CD4-positive, alpha-beta T cell (primary cell): ENCODE measurements at regions not wholly inside any gene's neighbourhood (a gene's known extent, or its start where the extent isn't known, plus 50 kb on each side); places are given as distances from the start of the nearest gene placed in this dataset.
"Not testable (repeated sequence)": the region's sequence is repeated elsewhere in the genome, so short reads cannot be mapped to it uniquely, and the experiment has no call there.

ENCODE experiments used
- ATAC-seq: fragments of 200-7000 bp; cut with Tn5 transposase; one replicate; pipeline ENCODE4 v1.10.0; 2022; ENCODE audit warnings: mild to moderate bottlenecking; ENCODE audit not compliant: poor library complexity
- CTCF ChIA-PET: fragments of 350-600 bp; sonication (Branson Sonifier 250); formaldehyde crosslinking; loops from one replicate; lab custom pipeline; 2021; ENCODE audit warnings: antibody characterized with exemption, inconsistent platforms; lab: Charles Lee
- POLR2A ChIA-PET: fragments of 350-600 bp; sonication (Branson Sonifier 250); formaldehyde crosslinking; loops from one replicate; lab custom pipeline; 2021; ENCODE audit warnings: antibody characterized with exemption, inconsistent platforms; lab: Charles Lee
- DNase-seq, 14 experiments: peaks; one replicate each; pipeline ENCODE4 v3.0.0-alpha.2; 2013 to 2020; ENCODE audit warnings: mixed read lengths in 2 of 14
- H3K27ac ChIP-seq, 2 donors: one replicate each; pipeline versions ENCODE4 v1.5.1 to v1.7.0; 2013; ENCODE audit warnings: low read length in 2 of 2, low read depth in 1 of 2, mild to moderate bottlenecking in 1 of 2
- H3K27me3 ChIP-seq, 2 experiments: 1 replicate in 1 of 2; 2 replicates in 1 of 2; pipeline versions ENCODE4 v1.6.1 to v1.7.0; 2013; ENCODE audit warnings: low read length in 2 of 2, control low read depth in 1 of 2, mild to moderate bottlenecking in 1 of 2, moderate library complexity in 1 of 2; ENCODE audit not compliant: insufficient read depth in 2 of 2, control insufficient read depth in 1 of 2
- H3K36me3 ChIP-seq: one replicate; pipeline ENCODE4 v1.6.1; 2013; ENCODE audit warnings: low read length, control low read depth; ENCODE audit not compliant: insufficient read depth
- H3K4me1 ChIP-seq: one replicate; pipeline ENCODE4 v1.6.1; 2013; ENCODE audit warnings: low read length, control low read depth; ENCODE audit not compliant: insufficient read depth
- H3K4me3 ChIP-seq: one replicate; pipeline ENCODE4 v1.5.1; 2013; ENCODE audit warnings: mild to moderate bottlenecking, low read length, moderate library complexity
- H3K9me3 ChIP-seq, 2 experiments: 1 replicate in 1 of 2; 2 replicates in 1 of 2; pipeline versions ENCODE4 v1.6.1 to v1.7.0; 2013; ENCODE audit warnings: low read length in 2 of 2, mild to moderate bottlenecking in 2 of 2, control low read depth in 1 of 2, moderate library complexity in 1 of 2; ENCODE audit not compliant: control insufficient read depth in 1 of 2, insufficient read depth in 1 of 2
- H3K27ac Mint-ChIP-seq: one replicate; pipeline ENCODE4 v1.8.0; 2020; ENCODE audit warnings: mixed read lengths
- H3K27me3 Mint-ChIP-seq: one replicate; pipeline ENCODE4 v1.8.0; 2021; ENCODE audit warnings: mixed read lengths
- H3K36me3 Mint-ChIP-seq: one replicate; pipeline ENCODE4 v1.8.0; 2021; ENCODE audit warnings: low read depth, mixed read lengths
- H3K4me1 Mint-ChIP-seq: one replicate; pipeline ENCODE4 v1.8.0; 2021; ENCODE audit warnings: low read depth, mixed read lengths
- H3K4me3 Mint-ChIP-seq: one replicate; pipeline ENCODE4 v1.8.0; 2020; ENCODE audit warnings: mild to moderate bottlenecking, mixed read lengths
- H3K9me3 Mint-ChIP-seq: one replicate; pipeline ENCODE4 v1.8.0; 2020; ENCODE audit warnings: mixed read lengths
- intact Hi-C, 2 experiments: fragments of 100-400 bp; cut with DNase I in 1 of 2; cut with micrococcal nuclease in 1 of 2; formaldehyde crosslinking; loops; one replicate each; pipeline versions ENCODE4 v1.15.1 to v1.9.0; 2023 to 2025; cut with DNase I, micrococcal nuclease
- TF ChIP-seq, protein P1 (sequence below): fragments of 200-600 bp; IDR thresholded peaks from one replicate; pipeline ENCODE4 v1.8.0; 2022; ENCODE audit warnings: antibody characterized with exemption, mild to moderate bottlenecking

DNA sequence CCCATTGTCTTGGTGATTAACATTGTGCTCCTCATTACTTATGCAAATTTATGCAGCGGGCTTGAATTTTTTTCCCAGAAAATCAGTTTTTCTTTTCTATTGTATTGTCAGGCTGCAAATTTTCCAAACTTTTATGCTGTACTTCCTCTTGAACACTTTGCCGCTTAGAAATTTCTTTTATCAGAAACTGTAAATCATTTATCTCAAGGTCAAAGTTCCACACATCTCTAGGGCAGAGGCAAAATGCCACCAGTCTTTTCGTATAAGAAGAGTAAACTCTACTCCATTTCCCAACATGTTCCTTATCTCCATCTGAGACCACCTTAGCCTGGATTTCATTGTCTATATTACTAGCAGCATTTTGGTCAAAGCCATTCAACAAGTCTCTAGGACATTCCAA, 113.9 kb upstream of the OLFM3 start:
- intact Hi-C loops = no loop called here
- no peaks in the 10 kb centered on the region for H3K36me3 Mint-ChIP-seq
- H3K9me3 Mint-ChIP-seq = peaks cover 3% of the 10 kb centered on the region
- no peak for DNase-seq
- TF ChIP-seq, protein P1, sequence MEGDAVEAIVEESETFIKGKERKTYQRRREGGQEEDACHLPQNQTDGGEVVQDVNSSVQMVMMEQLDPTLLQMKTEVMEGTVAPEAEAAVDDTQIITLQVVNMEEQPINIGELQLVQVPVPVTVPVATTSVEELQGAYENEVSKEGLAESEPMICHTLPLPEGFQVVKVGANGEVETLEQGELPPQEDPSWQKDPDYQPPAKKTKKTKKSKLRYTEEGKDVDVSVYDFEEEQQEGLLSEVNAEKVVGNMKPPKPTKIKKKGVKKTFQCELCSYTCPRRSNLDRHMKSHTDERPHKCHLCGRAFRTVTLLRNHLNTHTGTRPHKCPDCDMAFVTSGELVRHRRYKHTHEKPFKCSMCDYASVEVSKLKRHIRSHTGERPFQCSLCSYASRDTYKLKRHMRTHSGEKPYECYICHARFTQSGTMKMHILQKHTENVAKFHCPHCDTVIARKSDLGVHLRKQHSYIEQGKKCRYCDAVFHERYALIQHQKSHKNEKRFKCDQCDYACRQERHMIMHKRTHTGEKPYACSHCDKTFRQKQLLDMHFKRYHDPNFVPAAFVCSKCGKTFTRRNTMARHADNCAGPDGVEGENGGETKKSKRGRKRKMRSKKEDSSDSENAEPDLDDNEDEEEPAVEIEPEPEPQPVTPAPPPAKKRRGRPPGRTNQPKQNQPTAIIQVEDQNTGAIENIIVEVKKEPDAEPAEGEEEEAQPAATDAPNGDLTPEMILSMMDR = no peak
- no peak for ATAC-seq
- H3K27me3 ChIP-seq = no peaks in the 10 kb centered on the region
- no peaks in the 10 kb centered on the region for H3K4me1 Mint-ChIP-seq
- H3K4me3 ChIP-seq = no peak overlapping the region
- H3K27ac ChIP-seq = no peak overlapping the region
- H3K27ac Mint-ChIP-seq = no peak overlapping the region
- ChIA-PET CTCF (no interaction called here), POLR2A (no interaction called here)
- H3K27me3 Mint-ChIP-seq = no peaks in the 10 kb centered on the region
- no peaks in the 10 kb centered on the region for H3K36me3 ChIP-seq
- no peak overlapping the region for H3K4me3 Mint-ChIP-seq
- H3K4me1 ChIP-seq = no peaks in the 10 kb centered on the region
- no peaks in the 10 kb centered on the region for H3K9me3 ChIP-seq

DNA sequence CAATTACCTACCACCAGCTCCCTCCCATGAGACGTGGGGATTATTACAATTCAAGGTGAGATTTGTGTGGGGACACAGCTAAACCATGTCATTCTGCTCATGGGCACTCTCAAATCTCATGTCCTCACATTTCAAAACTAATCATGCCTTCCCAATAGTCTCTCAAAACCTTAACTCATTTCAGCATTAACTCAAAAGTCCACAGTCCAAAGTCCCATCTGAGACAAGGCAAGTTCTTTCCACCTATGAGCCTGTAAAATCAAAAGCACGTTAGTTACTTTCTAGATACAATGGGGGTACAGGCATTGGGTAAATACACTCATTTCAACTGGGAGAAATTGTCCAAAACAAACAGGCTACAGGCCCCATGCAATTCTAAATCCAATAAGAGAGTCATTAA, 112.8 kb upstream of the OLFM3 start:
- H3K27ac ChIP-seq, H3K4me3 ChIP-seq, H3K36me3 ChIP-seq, intact Hi-C loops, H3K36me3 Mint-ChIP-seq, H3K27me3 ChIP-seq, H3K4me3 Mint-ChIP-seq, H3K27me3 Mint-ChIP-seq, H3K27ac Mint-ChIP-seq, CTCF ChIA-PET, H3K4me1 Mint-ChIP-seq, H3K9me3 ChIP-seq, H3K4me1 ChIP-seq, DNase-seq, H3K9me3 Mint-ChIP-seq, ATAC-seq: not testable (repeated sequence)
- POLR2A ChIA-PET = interaction anchor here (0.6 kb wide), 1 partner anchor 11 kb away, joined by 3 read pairs; no protein-coding TSS in a partner anchor

DNA sequence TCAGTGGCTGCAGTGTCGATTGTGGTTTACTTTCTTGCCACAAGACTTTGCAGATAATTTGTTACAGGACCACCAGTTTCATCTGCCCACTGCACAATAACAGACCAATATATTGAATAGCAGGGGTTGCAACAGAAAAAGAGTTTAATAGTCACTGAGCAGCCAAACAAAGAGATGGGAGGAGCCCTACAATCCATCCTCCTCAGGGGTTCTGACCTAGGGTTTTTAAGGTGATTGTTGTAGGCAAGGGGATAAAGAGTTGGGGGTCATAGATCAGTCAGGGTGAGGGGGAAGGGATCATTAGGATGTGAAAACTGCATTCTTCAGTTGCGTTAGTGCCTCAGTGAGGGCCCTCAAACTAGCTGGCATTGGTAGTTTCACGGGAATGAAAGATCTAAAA, 110.7 kb upstream of the OLFM3 start:
- Histone ChIP-seq H3K9me3 (no peaks in the 10 kb centered on the region), H3K27me3 (no peaks in the 10 kb centered on the region), H3K4me3 (no peak overlapping the region), H3K4me1 (no peaks in the 10 kb centered on the region), H3K36me3 (no peaks in the 10 kb centered on the region), H3K27ac (no peak overlapping the region)
- intact Hi-C loops = no loop called here
- Mint-ChIP-seq H3K27me3 (no peaks in the 10 kb centered on the region), H3K4me3 (no peak overlapping the region), H3K27ac (no peak overlapping the region), H3K9me3 (peaks cover 3% of the 10 kb centered on the region), H3K4me1 (no peaks in the 10 kb centered on the region), H3K36me3 (no peaks in the 10 kb centered on the region)
- ChIA-PET POLR2A (no interaction called here), CTCF (no interaction called here)
- TF ChIP-seq, protein P1 = no peak
- no peak for DNase-seq
- no peak for ATAC-seq

DNA sequence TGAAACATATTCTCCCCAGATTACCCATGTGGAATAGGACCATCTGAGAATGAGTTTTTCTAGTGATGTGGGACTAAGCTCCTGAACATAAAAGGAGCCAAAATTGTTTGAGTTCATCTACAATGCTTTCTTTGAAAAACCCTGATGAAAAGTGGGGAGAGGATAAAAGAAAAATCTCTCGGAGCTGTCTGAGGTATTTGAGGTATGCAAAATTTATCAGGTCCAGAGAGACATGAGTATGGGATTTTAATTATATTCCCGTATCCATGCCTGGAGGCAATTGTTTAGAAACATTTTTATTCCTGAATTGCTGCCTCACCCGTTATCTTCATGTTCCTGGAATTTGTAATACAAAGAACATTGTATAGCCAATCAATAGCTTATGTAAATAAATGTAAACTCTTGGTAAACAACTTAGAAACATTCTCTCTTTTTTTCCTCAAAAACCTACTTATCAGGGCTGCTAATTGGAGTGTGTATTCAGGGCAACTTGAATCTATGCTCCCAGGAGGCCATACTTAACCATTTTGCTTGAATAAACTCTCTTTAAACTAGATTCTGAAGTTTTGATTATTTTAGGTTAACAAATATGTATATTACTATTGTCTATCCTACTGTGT, 109.3 kb upstream of the OLFM3 start:
- Histone ChIP-seq H3K4me1 (no peaks in the 10 kb centered on the region), H3K9me3 (no peaks in the 10 kb centered on the region), H3K36me3 (no peaks in the 10 kb centered on the region), H3K27me3 (no peaks in the 10 kb centered on the region), H3K27ac (no peak overlapping the region), H3K4me3 (no peak overlapping the region)
- Mint-ChIP-seq H3K27ac (no peak overlapping the region), H3K4me1 (no peaks in the 10 kb centered on the region), H3K36me3 (no peaks in the 10 kb centered on the region), H3K9me3 (peaks cover 3% of the 10 kb centered on the region), H3K27me3 (no peaks in the 10 kb centered on the region), H3K4me3 (no peak overlapping the region)
- DNase-seq = no peak
- intact Hi-C loops = no loop called here
- POLR2A ChIA-PET = no interaction called here
- CTCF ChIA-PET = no interaction called here
- ATAC-seq = no peak
- TF ChIP-seq, protein P1 = no peak
